LoVo (cell line): ENCODE measurements at regions not wholly inside any gene's neighbourhood (a gene's known extent, or its start where the extent isn't known, plus 50 kb on each side); places are given as distances from the start of the nearest gene placed in this dataset.
"Not testable (repeated sequence)": the region's sequence is repeated elsewhere in the genome, so short reads cannot be mapped to it uniquely, and the experiment has no call there.

ENCODE experiments used
- DNase-seq: peaks from one replicate; pipeline ENCODE4 v3.0.0-alpha.2; 2016; ENCODE audit warnings: low spot score

- DNase-seq, result no peak
Observed at GRCh38 chr7:94706996-94707740, 51.2 kb upstream of the SGCE start.

- no peak for DNase-seq
Observed at GRCh38 chr7:94710256-94710655, 54.3 kb upstream of the SGCE start.

GRCh38 chr7:94722360-94722759, 66.4 kb upstream of the SGCE start:
- DNase-seq, result not testable (repeated sequence)

GRCh38 chr7:94728893-94729292, 73.0 kb upstream of the SGCE start:
- not testable (repeated sequence) for DNase-seq

GRCh38 chr7:94738071-94738470, 82.1 kb upstream of the SGCE start:
- no peak for DNase-seq

GRCh38 chr7:94739180-94739579, 83.2 kb upstream of the SGCE start:
- no peak for DNase-seq

GRCh38 chr7:94740509-94740908, 84.6 kb upstream of the SGCE start:
- DNase-seq, result no peak

GRCh38 chr7:94741179-94741578, 85.2 kb upstream of the SGCE start:
- DNase-seq, result no peak

GRCh38 chr7:94748376-94748775, 92.4 kb upstream of the SGCE start:
- DNase-seq, result no peak

- DNase-seq, result no peak
Observed at GRCh38 chr7:94760446-94761100, 104.6 kb upstream of the SGCE start.

GRCh38 chr7:94761451-94761850, 105.5 kb upstream of the SGCE start:
- DNase-seq, result no peak

- no peak for DNase-seq
Observed at GRCh38 chr7:94763268-94763667, 107.3 kb upstream of the SGCE start.

- DNase-seq, result no peak
Observed at GRCh38 chr7:94769724-94770123, 113.8 kb upstream of the SGCE start.

GRCh38 chr7:94778711-94779459, 123.0 kb upstream of the SGCE start:
- no peak for DNase-seq

- no peak for DNase-seq
Observed at GRCh38 chr7:94779861-94780260, 123.9 kb upstream of the SGCE start.

- no peak for DNase-seq
Observed at GRCh38 chr7:94781236-94781635, 125.3 kb upstream of the SGCE start.

GRCh38 chr7:94782777-94783176, 124.6 kb upstream of the PPP1R9A start:
- DNase-seq, result no peak

- DNase-seq, result no peak
Observed at GRCh38 chr7:94787285-94787684, 120.1 kb upstream of the PPP1R9A start.

- not testable (repeated sequence) for DNase-seq
Observed at GRCh38 chr7:94788378-94788777, 119.0 kb upstream of the PPP1R9A start.

GRCh38 chr7:94792241-94792640, 115.2 kb upstream of the PPP1R9A start:
- no peak for DNase-seq

- DNase-seq, result not testable (repeated sequence)
Observed at GRCh38 chr7:94797404-94797803, 110.0 kb upstream of the PPP1R9A start.

GRCh38 chr7:94803821-94804220, 103.6 kb upstream of the PPP1R9A start:
- DNase-seq, result no peak

- DNase-seq, result not testable (repeated sequence)
Observed at GRCh38 chr7:94808673-94809072, 98.7 kb upstream of the PPP1R9A start.
